Esophagus (tissue), 2 donors: ENCODE measurements at regions not wholly inside any gene's neighbourhood (a gene's known extent, or its start where the extent isn't known, plus 50 kb on each side); places are given as distances from the start of the nearest gene placed in this dataset.

Source experiments
- H3K27ac ChIP-seq, 2 donors: one replicate each; pipeline ENCODE4 v1.5.1; 2013; ENCODE audit warnings: low read depth in 2 of 2, mild to moderate bottlenecking in 2 of 2, inconsistent platforms in 1 of 2, low read length in 1 of 2, moderate library complexity in 1 of 2
- H3K27me3 ChIP-seq, 2 donors: one replicate each; pipeline ENCODE4 v1.6.1; 2013; ENCODE audit warnings: low read length in 2 of 2, control low read depth in 1 of 2, mild to moderate bottlenecking in 1 of 2; ENCODE audit not compliant: insufficient read depth in 2 of 2, control insufficient read depth in 1 of 2
- H3K36me3 ChIP-seq, 2 donors: one replicate each; pipeline ENCODE4 v1.6.1; 2013; ENCODE audit warnings: low read length in 1 of 2; ENCODE audit not compliant: control insufficient read depth in 2 of 2, insufficient read depth in 2 of 2
- H3K4me1 ChIP-seq, 2 donors: one replicate each; pipeline ENCODE4 v1.6.1; 2013; ENCODE audit warnings: low read length in 1 of 2; ENCODE audit not compliant: control insufficient read depth in 2 of 2, insufficient read depth in 2 of 2
- H3K4me3 ChIP-seq, 2 donors: one replicate each; pipeline ENCODE4 v1.5.1; 2013; ENCODE audit warnings: low read length in 2 of 2, mild to moderate bottlenecking in 2 of 2, low read depth in 1 of 2, moderate library complexity in 1 of 2
- H3K9me3 ChIP-seq, 2 donors: one replicate each; pipeline ENCODE4 v1.6.1; 2013; ENCODE audit warnings: mild to moderate bottlenecking in 2 of 2, low read depth in 1 of 2, low read length in 1 of 2, moderate library complexity in 1 of 2; ENCODE audit not compliant: control insufficient read depth in 2 of 2, insufficient read depth in 1 of 2
- WGBS, 2 donors: extraction: QIAGEN DNeasy Blood & Tissue Kit; methylation state at CpG; one replicate each; pipeline ENCODE4 v1.1.7; 2013; 5-methylcytosine and 5-hydroxymethylcytosine counted together
- donor health status: healthy with polysubstance abuse.
- donor health status: Bipolar disorder and iron deficiency.

- no peaks in the 10 kb centered on the region for H3K4me1 ChIP-seq
- no peaks in the 10 kb centered on the region for H3K36me3 ChIP-seq
- peaks cover 0 to 4% of the 10 kb centered on the region in 2 donors for H3K9me3 ChIP-seq
- H3K27ac ChIP-seq = no peak overlapping the region
- H3K4me3 ChIP-seq = no peak overlapping the region
- H3K27me3 ChIP-seq = no peaks in the 10 kb centered on the region
Observed at GRCh38 chr6:131510591-131510990, 62.4 kb upstream of the ARG1 start.

GRCh38 chr6:131519670-131520436 lies 53.2 kb upstream of the ARG1 start:
- H3K4me1 ChIP-seq = no peaks in the 10 kb centered on the region
- peaks cover 0 to under 1% of the 10 kb centered on the region in 2 donors for H3K9me3 ChIP-seq
- H3K27me3 ChIP-seq = no peaks in the 10 kb centered on the region
- 54 to 61% methylated on average over 2 of the region's 2 CpGs for WGBS, 2 donors
- H3K27ac ChIP-seq = no peak overlapping the region
- no peak overlapping the region for H3K4me3 ChIP-seq
- H3K36me3 ChIP-seq = no peaks in the 10 kb centered on the region
